Uterus (tissue), 2 donors: ENCODE measurements at regions not wholly inside any gene's neighbourhood (a gene's known extent, or its start where the extent isn't known, plus 50 kb on each side); places are given as distances from the start of the nearest gene placed in this dataset.

Experiments used
- CTCF ChIP-seq, 4 experiments: fragments of 200-600 bp in 2 of 4; fragments of 450-650 bp in 2 of 4; sonication (generic) in 2 of 4; IDR thresholded peaks; one replicate each; pipeline ENCODE4 v1.5.1; 2016 to 2019; ENCODE audit warnings: antibody characterized with exemption in 4 of 4, mild to moderate bottlenecking in 2 of 4, moderate library complexity in 1 of 4
- POLR2A ChIP-seq, 2 donors: fragments of 450-650 bp; IDR thresholded peaks; one replicate each; pipeline ENCODE4 v1.6.1; 2016; ENCODE audit warnings: antibody characterized with exemption in 2 of 2, mild to moderate bottlenecking in 1 of 2, moderate library complexity in 1 of 2

DNA sequence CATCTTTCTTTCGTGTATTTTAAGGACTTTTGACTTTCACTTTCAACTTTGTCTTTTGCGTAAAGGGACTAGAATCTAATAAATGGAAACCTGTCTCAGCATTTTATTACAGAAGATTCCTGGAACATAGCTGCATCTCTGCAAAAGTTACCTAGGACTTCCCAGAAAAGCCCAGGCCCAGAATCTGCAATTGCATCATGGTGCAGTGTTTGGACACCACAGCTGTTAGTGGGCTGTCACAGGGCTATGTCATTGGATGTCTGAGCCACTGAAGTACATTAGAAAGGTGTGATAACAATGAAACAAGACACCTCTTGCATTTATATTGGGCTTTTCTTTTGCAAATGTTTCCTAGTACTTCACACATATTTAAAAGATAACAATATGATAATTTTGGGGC lies 199.9 kb upstream of the IGF1 start:
- TF ChIP-seq POLR2A (IDR thresholded peaks at IDR 0.05): no peak
- no peak for TF ChIP-seq CTCF (IDR thresholded peaks at IDR 0.05)
